Lower leg skin (tissue), 3 donors: ENCODE measurements at regions not wholly inside any gene's neighbourhood (a gene's known extent, or its start where the extent isn't known, plus 50 kb on each side); places are given as distances from the start of the nearest gene placed in this dataset.

Experiments used
- POLR2A ChIP-seq, 2 donors: fragments of 450-650 bp; IDR thresholded peaks; one replicate each; pipeline ENCODE4 v1.6.1; 2016 to 2017; ENCODE audit warnings: antibody characterized with exemption in 2 of 2, mild to moderate bottlenecking in 1 of 2, moderate library complexity in 1 of 2
- TF ChIP-seq, protein P1 (sequence below), 3 donors: fragments of 450-650 bp; IDR thresholded peaks; one replicate each; pipeline ENCODE4 v1.5.1; 2016; ENCODE audit warnings: antibody characterized with exemption in 3 of 3, mild to moderate bottlenecking in 3 of 3, moderate library complexity in 2 of 3

DNA sequence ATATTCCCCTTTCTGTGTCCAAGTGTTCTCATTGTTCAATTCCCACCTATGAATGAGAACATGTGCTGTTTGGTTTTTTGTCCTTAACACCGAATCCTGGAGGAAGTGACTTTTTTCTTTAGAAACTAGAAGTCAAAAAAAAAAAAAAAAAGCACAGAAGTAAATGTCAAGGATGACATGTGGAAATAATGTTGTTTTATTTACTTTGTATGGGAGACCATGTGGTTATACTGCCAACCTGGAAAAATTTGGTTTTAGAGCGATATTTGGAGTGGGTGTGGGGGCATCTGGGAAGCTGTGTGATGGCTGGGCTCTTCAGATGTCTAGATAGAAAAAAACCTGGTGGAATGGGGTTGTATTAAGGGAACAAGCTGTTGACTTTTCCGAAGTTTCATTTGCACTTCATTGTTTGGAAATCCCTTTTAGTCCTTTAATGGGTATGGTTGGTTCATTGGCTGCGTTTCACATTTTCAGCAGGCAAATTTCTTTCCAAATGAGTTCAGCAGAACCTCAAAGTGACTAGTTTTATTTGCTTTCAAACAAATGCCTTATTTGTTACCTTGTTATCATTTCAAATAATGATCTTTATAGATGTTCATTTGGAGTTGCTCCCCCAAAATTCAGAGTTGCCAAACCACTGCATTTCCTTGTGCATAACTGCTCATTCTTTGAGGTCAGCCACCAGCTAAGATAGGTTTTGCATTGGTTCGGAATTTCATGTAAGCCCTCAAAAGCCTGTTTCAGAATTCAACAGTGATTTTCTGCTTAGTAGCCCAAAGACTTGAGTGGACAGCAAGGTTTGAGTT is 508.2 kb downstream of the METTL15 start:
- TF ChIP-seq, protein P1, sequence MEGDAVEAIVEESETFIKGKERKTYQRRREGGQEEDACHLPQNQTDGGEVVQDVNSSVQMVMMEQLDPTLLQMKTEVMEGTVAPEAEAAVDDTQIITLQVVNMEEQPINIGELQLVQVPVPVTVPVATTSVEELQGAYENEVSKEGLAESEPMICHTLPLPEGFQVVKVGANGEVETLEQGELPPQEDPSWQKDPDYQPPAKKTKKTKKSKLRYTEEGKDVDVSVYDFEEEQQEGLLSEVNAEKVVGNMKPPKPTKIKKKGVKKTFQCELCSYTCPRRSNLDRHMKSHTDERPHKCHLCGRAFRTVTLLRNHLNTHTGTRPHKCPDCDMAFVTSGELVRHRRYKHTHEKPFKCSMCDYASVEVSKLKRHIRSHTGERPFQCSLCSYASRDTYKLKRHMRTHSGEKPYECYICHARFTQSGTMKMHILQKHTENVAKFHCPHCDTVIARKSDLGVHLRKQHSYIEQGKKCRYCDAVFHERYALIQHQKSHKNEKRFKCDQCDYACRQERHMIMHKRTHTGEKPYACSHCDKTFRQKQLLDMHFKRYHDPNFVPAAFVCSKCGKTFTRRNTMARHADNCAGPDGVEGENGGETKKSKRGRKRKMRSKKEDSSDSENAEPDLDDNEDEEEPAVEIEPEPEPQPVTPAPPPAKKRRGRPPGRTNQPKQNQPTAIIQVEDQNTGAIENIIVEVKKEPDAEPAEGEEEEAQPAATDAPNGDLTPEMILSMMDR (IDR thresholded peaks at IDR 0.05), result no peak
- no peak for TF ChIP-seq POLR2A (IDR thresholded peaks at IDR 0.05)
